Gastrocnemius medialis (tissue), 4 donors: ENCODE measurements at regions not wholly inside any gene's neighbourhood (a gene's known extent, or its start where the extent isn't known, plus 50 kb on each side); places are given as distances from the start of the nearest gene placed in this dataset.

ENCODE experiments used
- ATAC-seq, 2 donors: fragments of 150-250 bp; one replicate each; pipeline ENCODE4 v1.9.1; 2016
- DNase-seq, 2 donors: peaks; one replicate each; pipeline ENCODE4 v3.0.0-alpha.2; 2019
- H3K27ac ChIP-seq, 4 donors: fragments of 200-600 bp; sonication (generic); 1 replicate in 1 of 4; 2 replicates in 3 of 4; pipeline ENCODE4 v1.5.1; 2016 to 2018; ENCODE audit warnings: mild to moderate bottlenecking in 2 of 4, moderate library complexity in 1 of 4
- H3K27me3 ChIP-seq, 3 donors: fragments of 200-600 bp; sonication (generic) in 2 of 3; 1 replicate in 1 of 3; 2 replicates in 2 of 3; pipeline versions ENCODE4 v1.5.1 to v1.6.0; 2016 to 2019; ENCODE audit warnings: mild to moderate bottlenecking in 1 of 3, moderate library complexity in 1 of 3
- H3K36me3 ChIP-seq, 2 donors: fragments of 200-600 bp; sonication (generic) in 1 of 2; one replicate each; pipeline ENCODE4 v1.5.1; 2017 to 2018
- H3K4me1 ChIP-seq, 2 donors: fragments of 200-600 bp; sonication (generic) in 1 of 2; one replicate each; pipeline ENCODE4 v1.5.1; 2016 to 2017; ENCODE audit warnings: mild to moderate bottlenecking in 2 of 2
- H3K4me3 ChIP-seq, 4 donors: fragments of 200-600 bp; sonication (generic) in 3 of 4; 1 replicate in 1 of 4; 2 replicates in 3 of 4; pipeline ENCODE4 v1.5.1; 2016 to 2019; ENCODE audit warnings: mild to moderate bottlenecking in 2 of 4
- H3K9me3 ChIP-seq, 3 donors: fragments of 200-600 bp; sonication (generic) in 2 of 3; 1 replicate in 1 of 3; 2 replicates in 2 of 3; pipeline ENCODE4 v1.5.1; 2016 to 2019
- CTCF ChIP-seq, 5 experiments: fragments of 450-650 bp in 3 of 5; fragments of 200-600 bp in 2 of 5; sonication (generic) in 2 of 5; IDR thresholded peaks in 4 of 5; conservative IDR thresholded peaks in 1 of 5; 1 replicate in 4 of 5; 2 replicates in 1 of 5; pipeline ENCODE4 v1.5.1; 2016 to 2019; ENCODE audit warnings: antibody characterized with exemption in 5 of 5, mild to moderate bottlenecking in 3 of 5, moderate library complexity in 3 of 5
- POLR2A ChIP-seq, 2 donors: fragments of 450-650 bp; IDR thresholded peaks; one replicate each; pipeline ENCODE4 v1.6.1; 2017; ENCODE audit warnings: antibody characterized with exemption in 2 of 2, mild to moderate bottlenecking in 2 of 2, moderate library complexity in 2 of 2
- in situ Hi-C, 4 donors: fragments of 200-750 bp; cut with MboI; loops; one replicate each; pipeline versions ENCODE4 v1.15.0 to v1.8.0; 2017; ENCODE audit warnings: low sequenced_read_pairs in 4 of 4
- intact Hi-C: fragments of 100-400 bp; cut with DNase I; formaldehyde crosslinking; loops from one replicate; pipeline ENCODE4 v1.15.1; 2023; ENCODE audit warnings: low total_unique reads

DNA sequence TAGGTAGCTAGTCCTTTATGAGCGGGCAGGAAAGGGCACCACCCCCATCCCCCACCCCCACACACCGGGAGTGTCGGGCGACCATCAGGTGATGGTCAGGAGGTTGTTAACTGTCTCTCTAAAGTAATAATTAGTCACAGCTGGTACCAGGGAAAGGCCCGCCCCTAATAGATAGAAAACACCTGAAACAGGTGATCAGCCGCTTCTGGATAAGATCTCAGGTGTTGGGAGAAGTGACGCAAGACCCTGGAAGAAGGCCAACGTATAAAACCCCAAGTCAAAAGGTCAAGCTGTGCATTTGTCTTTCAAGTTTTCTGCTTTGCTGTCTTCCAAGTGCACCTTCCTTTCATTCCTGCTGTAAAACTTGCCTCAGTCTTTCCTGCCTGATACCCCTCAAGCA lies 59.6 kb upstream of the LINC00305 start:
- no peak for TF ChIP-seq POLR2A (IDR thresholded peaks at IDR 0.05)
- no peak for TF ChIP-seq CTCF (IDR thresholded peaks at IDR 0.05 in 4 of 5, conservative IDR thresholded peaks at IDR 0.05 in 1 of 5)
- Histone ChIP-seq H3K9me3 (no peaks in the 10 kb centered on the region), H3K27ac (no peak overlapping the region), H3K27me3 (no peaks in the 10 kb centered on the region), H3K4me1 (no peaks in the 10 kb centered on the region), H3K36me3 (no peaks in the 10 kb centered on the region), H3K4me3 (no peak overlapping the region)
- ATAC-seq (no peak), DNase-seq (no peak)
- intact Hi-C loops = no loop called here
- in situ Hi-C loops = no loop called here

GRCh38 chr18:64207820-64208219 lies 58.9 kb upstream of the LINC00305 start:
- ATAC-seq = no peak
- no peak overlapping the region for H3K4me3 ChIP-seq

DNA sequence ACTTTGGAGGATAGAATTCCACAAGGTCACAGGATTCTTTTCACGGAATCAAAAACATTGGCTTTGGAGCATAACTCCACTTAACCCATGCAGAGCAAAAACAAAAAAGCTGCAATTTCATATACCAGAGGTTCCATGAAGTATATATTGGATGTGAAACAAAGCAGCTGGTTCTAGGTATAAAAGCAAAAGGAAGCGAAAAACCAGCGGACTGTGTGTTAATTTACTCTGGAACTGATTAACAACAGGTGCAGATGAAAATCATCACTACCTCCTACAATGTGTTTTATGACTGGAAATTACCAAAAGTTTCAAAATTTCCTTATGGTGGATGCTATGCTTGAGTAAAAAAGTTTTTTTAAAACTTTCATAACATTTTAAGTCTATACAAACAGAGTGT lies 54.4 kb upstream of the LINC00305 start:
- ATAC-seq (no peak), DNase-seq (no peak)
- H3K27ac ChIP-seq = no peak overlapping the region
- no peaks in the 10 kb centered on the region for H3K36me3 ChIP-seq
- in situ Hi-C loops (no loop called here), intact Hi-C loops (no loop called here)
- TF ChIP-seq CTCF (IDR thresholded peaks at IDR 0.05 in 4 of 5, conservative IDR thresholded peaks at IDR 0.05 in 1 of 5) = no peak
- TF ChIP-seq POLR2A (IDR thresholded peaks at IDR 0.05) = no peak
- no peak overlapping the region for H3K4me3 ChIP-seq
- H3K27me3 ChIP-seq = no peaks in the 10 kb centered on the region
- no peaks in the 10 kb centered on the region for H3K9me3 ChIP-seq
- H3K4me1 ChIP-seq = no peaks in the 10 kb centered on the region

More at GRCh38 chr18:64207820-64208219, 58.9 kb upstream of the LINC00305 start:
- no peaks in the 10 kb centered on the region for H3K4me1 ChIP-seq
- no peak for DNase-seq
- in situ Hi-C loops (no loop called here), intact Hi-C loops (no loop called here)
- H3K27ac ChIP-seq = no peak overlapping the region
- H3K9me3 ChIP-seq = no peaks in the 10 kb centered on the region
- TF ChIP-seq CTCF (IDR thresholded peaks at IDR 0.05 in 4 of 5, conservative IDR thresholded peaks at IDR 0.05 in 1 of 5) (no peak), POLR2A (IDR thresholded peaks at IDR 0.05) (no peak)
- no peaks in the 10 kb centered on the region for H3K36me3 ChIP-seq
- no peaks in the 10 kb centered on the region for H3K27me3 ChIP-seq

GRCh38 chr18:64202863-64203262 lies 54.0 kb upstream of the LINC00305 start:
- H3K27ac ChIP-seq = no peak overlapping the region
- H3K4me1 ChIP-seq = no peaks in the 10 kb centered on the region
- no peaks in the 10 kb centered on the region for H3K9me3 ChIP-seq
- no peaks in the 10 kb centered on the region for H3K36me3 ChIP-seq
- ATAC-seq (no peak), DNase-seq (no peak)
- H3K4me3 ChIP-seq = no peak overlapping the region
- intact Hi-C loops = no loop called here
- in situ Hi-C loops = no loop called here
- no peaks in the 10 kb centered on the region for H3K27me3 ChIP-seq
- TF ChIP-seq POLR2A (IDR thresholded peaks at IDR 0.05) = no peak
- TF ChIP-seq CTCF (IDR thresholded peaks at IDR 0.05 in 4 of 5, conservative IDR thresholded peaks at IDR 0.05 in 1 of 5) = no peak

GRCh38 chr18:64202210-64202836 lies 53.4 kb upstream of the LINC00305 start:
- ATAC-seq (no peak), DNase-seq (no peak)
- Histone ChIP-seq H3K4me3 (no peak overlapping the region), H3K27ac (no peak overlapping the region), H3K9me3 (no peaks in the 10 kb centered on the region), H3K36me3 (no peaks in the 10 kb centered on the region), H3K27me3 (no peaks in the 10 kb centered on the region), H3K4me1 (no peaks in the 10 kb centered on the region)
- in situ Hi-C loops = no loop called here
- TF ChIP-seq CTCF (IDR thresholded peaks at IDR 0.05 in 4 of 5, conservative IDR thresholded peaks at IDR 0.05 in 1 of 5) = no peak
- no peak for TF ChIP-seq POLR2A (IDR thresholded peaks at IDR 0.05)
- intact Hi-C loops = no loop called here
